H1 (cell line): ENCODE measurements at regions not wholly inside any gene's neighbourhood (a gene's known extent, or its start where the extent isn't known, plus 50 kb on each side); places are given as distances from the start of the nearest gene placed in this dataset.

Source experiments
- CTCF ChIA-PET: fragments of 300-600 bp; sonication (Branson Sonifier 250); formaldehyde crosslinking; loops from one replicate; lab custom pipeline; 2021; ENCODE audit not compliant: partially characterized antibody; lab: Charles Lee
- POLR2A ChIA-PET: fragments of 300-600 bp; sonication (Branson Sonifier 250); formaldehyde crosslinking; loops from one replicate; lab custom pipeline; 2021; ENCODE audit warnings: inconsistent platforms; ENCODE audit not compliant: partially characterized antibody; lab: Charles Lee
- DNase-seq, 2 experiments: peaks; one replicate each; pipeline versions ENCODE4 v3.0.0 to v3.0.0-alpha.2; 2010 to 2022; ENCODE audit warnings: low spot score in 2 of 2, low read depth in 1 of 2, mixed read lengths in 1 of 2
- FAIRE-seq: peaks from 2 replicates; lab custom pipeline; 2011; peaks lifted over from hg19 to GRCh38; lab: Jason Lieb, UNC
- H2AFZ ChIP-seq: 2 replicates; pipeline ENCODE4 v1.8.1; 2012; ENCODE audit warnings: low read length, inconsistent platforms
- H2AK5ac ChIP-seq: 2 replicates; pipeline ENCODE4 v1.6.1; 2013; ENCODE audit warnings: low read depth, low read length
- H2BK120ac ChIP-seq: replicated peaks from 2 replicates; pipeline ENCODE3; 2013; ENCODE audit warnings: low read depth, low read length, inconsistent platforms
- H2BK12ac ChIP-seq: 2 replicates; pipeline ENCODE4 v1.6.1; 2013; ENCODE audit warnings: low read depth, low read length
- H2BK15ac ChIP-seq: 2 replicates; pipeline ENCODE4 v1.6.1; 2013; ENCODE audit warnings: low read length
- H2BK20ac ChIP-seq: 2 replicates; pipeline ENCODE4 v1.6.1; 2013; ENCODE audit warnings: low read length
- H2BK5ac ChIP-seq: 2 replicates; pipeline ENCODE4 v1.6.1; 2013; ENCODE audit warnings: low read depth, low read length
- H3K14ac ChIP-seq: 2 replicates; pipeline ENCODE4 v1.6.1; 2013; ENCODE audit warnings: inconsistent platforms; ENCODE audit not compliant: insufficient read length
- H3K18ac ChIP-seq: 2 replicates; pipeline ENCODE4 v1.6.1; 2013; ENCODE audit warnings: low read length; ENCODE audit errors: extremely low read depth
- H3K23ac ChIP-seq: 2 replicates; pipeline ENCODE4 v1.6.1; 2013; ENCODE audit warnings: inconsistent platforms; ENCODE audit not compliant: insufficient read length
- H3K23me2 ChIP-seq: 2 replicates; pipeline ENCODE4 v1.6.1; 2013; ENCODE audit warnings: low read depth, low read length
- H3K27ac ChIP-seq: 2 replicates; pipeline ENCODE4 v1.6.1; 2011; ENCODE audit warnings: low read depth, low read length, inconsistent platforms
- H3K27me3 ChIP-seq, 4 experiments: replicated peaks in 1 of 4; 1 replicate in 1 of 4; 2 replicates in 3 of 4; pipeline versions ENCODE4 v1.6.1 to v1.8.1; 2011 to 2013; ENCODE audit warnings: low read length in 3 of 4, mild to moderate bottlenecking in 3 of 4, inconsistent platforms in 2 of 4, mixed read lengths in 2 of 4, moderate library complexity in 1 of 4; ENCODE audit not compliant: control insufficient read depth in 3 of 4, insufficient read depth in 3 of 4; ENCODE audit errors: extremely low read depth in 1 of 4
- H3K36me3 ChIP-seq, 4 experiments: 2 replicates each; pipeline versions ENCODE4 v1.6.1 to v1.8.1; 2011 to 2013; ENCODE audit warnings: mild to moderate bottlenecking in 4 of 4, low read length in 3 of 4, moderate library complexity in 2 of 4, control low read depth in 1 of 4, inconsistent platforms in 1 of 4; ENCODE audit not compliant: insufficient read depth in 4 of 4, control insufficient read depth in 2 of 4
- H3K4ac ChIP-seq: replicated peaks from 2 replicates; pipeline ENCODE3; 2013; ENCODE audit warnings: low read length, low read depth, mixed read lengths, inconsistent platforms; ENCODE audit not compliant: insufficient read length
- H3K4me1 ChIP-seq, 4 experiments: replicated peaks in 1 of 4; 1 replicate in 1 of 4; 2 replicates in 3 of 4; pipeline versions ENCODE4 v1.6.1 to v1.8.1; 2011 to 2013; ENCODE audit warnings: low read length in 3 of 4, inconsistent platforms in 2 of 4, mixed read lengths in 1 of 4; ENCODE audit not compliant: insufficient read depth in 4 of 4, control insufficient read depth in 3 of 4
- H3K4me2 ChIP-seq, 2 experiments: 2 replicates each; pipeline versions ENCODE4 v1.6.1 to v1.8.1; 2011 to 2013; ENCODE audit warnings: low read depth in 2 of 2, low read length in 2 of 2, control low read depth in 1 of 2, inconsistent platforms in 1 of 2, mild to moderate bottlenecking in 1 of 2; ENCODE audit not compliant: insufficient read depth in 1 of 2
- H3K4me3 ChIP-seq, 4 experiments: fragments of 200-600, 300-600 bp in 1 of 4; sonication (generic), shearing (Covaris generic), sonication (Bioruptor Twin) in 1 of 4; 2 replicates each; pipeline versions ENCODE4 v1.5.1 to v1.8.1; 2011 to 2016; ENCODE audit warnings: low read length in 4 of 4, low read depth in 3 of 4, control low read depth in 2 of 4, inconsistent platforms in 2 of 4, mild to moderate bottlenecking in 2 of 4, mixed read lengths in 1 of 4, moderate library complexity in 1 of 4; ENCODE audit not compliant: insufficient read depth in 2 of 4; ENCODE audit errors: extremely low read depth in 1 of 4
- H3K56ac ChIP-seq: replicated peaks from 2 replicates; pipeline ENCODE3; 2013; ENCODE audit warnings: low read depth, mild to moderate bottlenecking, mixed read lengths, low read length, inconsistent platforms; ENCODE audit not compliant: insufficient read length
- H3K79me1 ChIP-seq: 2 replicates; pipeline ENCODE4 v1.6.1; 2013; ENCODE audit warnings: low read depth, low read length, control low read depth
- H3K79me2 ChIP-seq, 2 experiments: 2 replicates each; pipeline versions ENCODE4 v1.6.1 to v1.8.1; 2012 to 2013; ENCODE audit warnings: low read length in 2 of 2, mild to moderate bottlenecking in 2 of 2, inconsistent platforms in 1 of 2; ENCODE audit not compliant: insufficient read depth in 2 of 2, control insufficient read depth in 1 of 2
- H3K9ac ChIP-seq, 4 experiments: replicated peaks in 1 of 4; 1 replicate in 1 of 4; 2 replicates in 3 of 4; pipeline versions ENCODE4 v1.6.1 to v1.8.1; 2011 to 2013; ENCODE audit warnings: low read depth in 3 of 4, low read length in 3 of 4, control low read depth in 2 of 4, mild to moderate bottlenecking in 2 of 4, moderate library complexity in 2 of 4, inconsistent platforms in 1 of 4; ENCODE audit errors: extremely low read depth in 1 of 4
- H3K9me3 ChIP-seq, 2 experiments: 2 replicates each; pipeline versions ENCODE4 v1.6.1 to v1.8.1; 2012 to 2013; ENCODE audit warnings: mild to moderate bottlenecking in 2 of 2, moderate library complexity in 2 of 2, control low read depth in 1 of 2, inconsistent platforms in 1 of 2, low read depth in 1 of 2, low read length in 1 of 2, mixed read lengths in 1 of 2; ENCODE audit not compliant: insufficient read depth in 2 of 2
- H4K20me1 ChIP-seq, 2 experiments: replicated peaks in 1 of 2; 2 replicates each; pipeline versions ENCODE3 to v1.8.1; 2011 to 2013; ENCODE audit warnings: inconsistent platforms in 2 of 2, low read length in 2 of 2, mild to moderate bottlenecking in 1 of 2; ENCODE audit not compliant: insufficient read depth in 2 of 2, control insufficient read depth in 1 of 2
- H4K5ac ChIP-seq: 2 replicates; pipeline ENCODE4 v1.6.1; 2013; ENCODE audit warnings: low read length, low read depth, mixed read lengths, inconsistent platforms; ENCODE audit not compliant: insufficient read length
- H4K8ac ChIP-seq: 2 replicates; pipeline ENCODE4 v1.8.0; 2013; ENCODE audit warnings: mild to moderate bottlenecking, moderate library complexity, low read length, inconsistent platforms; ENCODE audit not compliant: insufficient read depth; ENCODE audit errors: extremely low read depth
- H4K91ac ChIP-seq: replicated peaks from 2 replicates; pipeline ENCODE3; 2013; ENCODE audit warnings: low read length, mixed read lengths, inconsistent platforms; ENCODE audit not compliant: insufficient read length
- ATF3 ChIP-seq: IDR thresholded peaks from 2 replicates; pipeline ENCODE4 v1.6.1; 2011; ENCODE audit warnings: low read depth, mild to moderate bottlenecking, low read length; ENCODE audit not compliant: insufficient read depth
- EGR1 ChIP-seq: IDR thresholded peaks from 2 replicates; pipeline ENCODE4 v1.6.1; 2011; ENCODE audit warnings: low read depth, low read length, borderline replicate concordance
- GTF2F1 ChIP-seq: IDR thresholded peaks from 2 replicates; pipeline ENCODE4 v1.6.1; 2012; ENCODE audit warnings: low read depth, low read length, improper control_type of control experiment, borderline replicate concordance
- POLR2A ChIP-seq, 2 experiments: IDR thresholded peaks; 1 replicate in 1 of 2; 2 replicates in 1 of 2; pipeline ENCODE4 v1.6.1; 2011; ENCODE audit warnings: low read depth in 2 of 2, low read length in 2 of 2, mild to moderate bottlenecking in 2 of 2; ENCODE audit errors: control extremely low read depth in 1 of 2
- POLR2AphosphoS5 ChIP-seq: IDR thresholded peaks from 2 replicates; pipeline ENCODE4 v1.6.1; 2011; ENCODE audit warnings: low read depth, low read length
- SUZ12 ChIP-seq: fragments of 200-600 bp; sonication (generic); IDR thresholded peaks from 2 replicates; pipeline ENCODE4 v1.6.1; 2012; ENCODE audit warnings: mild to moderate bottlenecking, inconsistent platforms, low read length, moderate library complexity, mixed read lengths
- TAF1 ChIP-seq: IDR thresholded peaks from 2 replicates; pipeline ENCODE4 v1.6.1; 2011; ENCODE audit warnings: mild to moderate bottlenecking, low read depth, low read length
- YY1 ChIP-seq: IDR thresholded peaks from 2 replicates; pipeline ENCODE4 v1.6.1; 2011; ENCODE audit warnings: low read depth, mild to moderate bottlenecking, low read length
- ZNF274 ChIP-seq: IDR thresholded peaks from 2 replicates; pipeline ENCODE4 v1.7.0; 2012; ENCODE audit warnings: low read length, borderline replicate concordance; ENCODE audit errors: extremely low read depth
- WGBS, 2 experiments: shearing (Covaris generic) in 1 of 2; methylation state at CpG; one replicate each; pipeline versions ENCODE4 v1.1.6 to v1.1.7; 2013 to 2015; ENCODE audit warnings: low lambda C conversion rate in 2 of 2, mixed read lengths in 2 of 2, inconsistent platforms in 1 of 2, low coverage in 1 of 2, missing lambda C conversion rate in 1 of 2; ENCODE audit not compliant: insufficient replicate concordance in 2 of 2, insufficient coverage in 1 of 2, insufficient read length in 1 of 2; ENCODE audit errors: extremely low coverage in 1 of 2, missing lambda C conversion rate in 1 of 2; 5-methylcytosine and 5-hydroxymethylcytosine counted together

GRCh38 chr13:87302034-87302433 lies 369.1 kb upstream of the SLITRK5 start:
- CTCF ChIA-PET = no interaction called here
- no peak for FAIRE-seq
- no peak overlapping the region for H3K4ac ChIP-seq

More at GRCh38 chr13:87302034-87302433, 369.1 kb upstream of the SLITRK5 start:
- Histone ChIP-seq H3K23ac (no peak overlapping the region), H4K5ac (no peak overlapping the region), H2AFZ (no peak overlapping the region), H3K79me1 (no peaks in the 10 kb centered on the region), H2AK5ac (no peak overlapping the region), H4K8ac (no peak overlapping the region), H3K23me2 (no peaks in the 10 kb centered on the region), H4K20me1 (no peaks in the 10 kb centered on the region), H2BK12ac (no peak overlapping the region), H3K27me3 (no peaks in the 10 kb centered on the region), H3K18ac (no peak overlapping the region), H3K79me2 (no peaks in the 10 kb centered on the region), H3K14ac (no peak overlapping the region), H2BK15ac (no peak overlapping the region), H3K9me3 (no peaks in the 10 kb centered on the region), H3K9ac (no peak overlapping the region), H3K36me3 (no peaks in the 10 kb centered on the region), H2BK20ac (no peak overlapping the region), H3K4me2 (no peak overlapping the region), H3K27ac (no peak overlapping the region), H4K91ac (no peak overlapping the region), H3K4me3 (no peak overlapping the region), H2BK5ac (no peak overlapping the region), H3K4me1 (no peaks in the 10 kb centered on the region), H2BK120ac (no peak overlapping the region), H3K56ac (no peak overlapping the region)
- whole genome bisulfite sequencing, 2 experiments = 94% methylated on average over 3 of the region's 3 CpGs; no CpG with 5 or more reads in 1 of the 2 experiments
- no peak for DNase-seq
- TF ChIP-seq YY1 (no peak), POLR2A (IDR thresholded peaks at IDR 0.05; ENCODE audit: control extremely low read depth in 1 of 2, low read depth in 2 of 2, low read length in 2 of 2) (no peak), TAF1 (no peak), POLR2AphosphoS5 (no peak), SUZ12 (no peak), GTF2F1 (no peak), EGR1 (no peak), ZNF274 (no peak), ATF3 (no peak)
- POLR2A ChIA-PET = no interaction called here
